DND-41 (cell line): ENCODE measurements at regions not wholly inside any gene's neighbourhood (a gene's known extent, or its start where the extent isn't known, plus 50 kb on each side); places are given as distances from the start of the nearest gene placed in this dataset.

ENCODE experiments used
- ATAC-seq: fragments of 200-7000 bp; cut with Tn5 transposase; 3 replicates; pipeline ENCODE4 v1.9.1; 2021; ENCODE audit warnings: low read depth; ENCODE audit not compliant: insufficient read depth
- DNase-seq: peaks from one replicate; pipeline ENCODE4 v3.0.0-alpha.2; 2020
- H2AFZ ChIP-seq: 2 replicates; pipeline ENCODE4 v1.6.0; 2012; ENCODE audit warnings: low read depth, low read length
- H3K27ac ChIP-seq: 2 replicates; pipeline ENCODE4 v1.5.1; 2012; ENCODE audit warnings: low read length, inconsistent platforms
- H3K27me3 ChIP-seq: fragments of 200-600 bp; sonication (generic); 2 replicates; pipeline ENCODE4 v1.6.0; 2012; ENCODE audit warnings: low read length, mild to moderate bottlenecking, inconsistent platforms; ENCODE audit not compliant: insufficient read depth, poor library complexity
- H3K36me3 ChIP-seq: 2 replicates; pipeline ENCODE4 v1.5.1; 2012; ENCODE audit warnings: low read length, inconsistent platforms; ENCODE audit not compliant: insufficient read depth
- H3K4me1 ChIP-seq: 2 replicates; pipeline ENCODE4 v1.5.1; 2012; ENCODE audit warnings: mild to moderate bottlenecking, low read length; ENCODE audit not compliant: insufficient read depth
- H3K4me2 ChIP-seq: 2 replicates; pipeline ENCODE4 v1.6.0; 2012; ENCODE audit warnings: mild to moderate bottlenecking, moderate library complexity, low read length, inconsistent platforms; ENCODE audit not compliant: insufficient read depth
- H3K4me3 ChIP-seq, 2 experiments: fragments of 200-600 bp in 1 of 2; shearing (Covaris generic) in 1 of 2; 2 replicates each; pipeline ENCODE4 v1.5.1; 2012 to 2016; ENCODE audit warnings: inconsistent platforms in 2 of 2, low read length in 2 of 2, mild to moderate bottlenecking in 2 of 2, low read depth in 1 of 2, moderate library complexity in 1 of 2
- H3K79me2 ChIP-seq: 2 replicates; pipeline ENCODE4 v1.6.0; 2012; ENCODE audit warnings: low read length, inconsistent platforms; ENCODE audit not compliant: insufficient read depth
- H3K9ac ChIP-seq: 2 replicates; pipeline ENCODE4 v1.6.0; 2012; ENCODE audit warnings: low read depth, mild to moderate bottlenecking, inconsistent platforms, low read length, moderate library complexity
- H3K9me3 ChIP-seq: 2 replicates; pipeline ENCODE4 v1.5.1; 2012; ENCODE audit warnings: low read length, moderate library complexity, mild to moderate bottlenecking, inconsistent platforms; ENCODE audit not compliant: insufficient read depth, severe bottlenecking
- H4K20me1 ChIP-seq: 2 replicates; pipeline ENCODE4 v1.6.0; 2012; ENCODE audit warnings: low read length; ENCODE audit not compliant: insufficient read depth
- EZH2 ChIP-seq: IDR thresholded peaks from 3 replicates; pipeline ENCODE4 v1.6.1; 2012; ENCODE audit warnings: borderline replicate concordance, low read depth, mild to moderate bottlenecking, moderate library complexity, low read length, inconsistent platforms; ENCODE audit not compliant: severe bottlenecking
- TF ChIP-seq, protein P1 (sequence below): IDR thresholded peaks from 2 replicates; pipeline ENCODE4 v1.5.1; 2012; ENCODE audit warnings: borderline replicate concordance, low read length, moderate library complexity, mild to moderate bottlenecking; ENCODE audit not compliant: poor library complexity, severe bottlenecking; ENCODE audit errors: extremely low read depth

- TF ChIP-seq EZH2, result no peak
- TF ChIP-seq, protein P1, sequence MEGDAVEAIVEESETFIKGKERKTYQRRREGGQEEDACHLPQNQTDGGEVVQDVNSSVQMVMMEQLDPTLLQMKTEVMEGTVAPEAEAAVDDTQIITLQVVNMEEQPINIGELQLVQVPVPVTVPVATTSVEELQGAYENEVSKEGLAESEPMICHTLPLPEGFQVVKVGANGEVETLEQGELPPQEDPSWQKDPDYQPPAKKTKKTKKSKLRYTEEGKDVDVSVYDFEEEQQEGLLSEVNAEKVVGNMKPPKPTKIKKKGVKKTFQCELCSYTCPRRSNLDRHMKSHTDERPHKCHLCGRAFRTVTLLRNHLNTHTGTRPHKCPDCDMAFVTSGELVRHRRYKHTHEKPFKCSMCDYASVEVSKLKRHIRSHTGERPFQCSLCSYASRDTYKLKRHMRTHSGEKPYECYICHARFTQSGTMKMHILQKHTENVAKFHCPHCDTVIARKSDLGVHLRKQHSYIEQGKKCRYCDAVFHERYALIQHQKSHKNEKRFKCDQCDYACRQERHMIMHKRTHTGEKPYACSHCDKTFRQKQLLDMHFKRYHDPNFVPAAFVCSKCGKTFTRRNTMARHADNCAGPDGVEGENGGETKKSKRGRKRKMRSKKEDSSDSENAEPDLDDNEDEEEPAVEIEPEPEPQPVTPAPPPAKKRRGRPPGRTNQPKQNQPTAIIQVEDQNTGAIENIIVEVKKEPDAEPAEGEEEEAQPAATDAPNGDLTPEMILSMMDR, result no peak
- Histone ChIP-seq H4K20me1 (no peaks in the 10 kb centered on the region), H3K79me2 (no peaks in the 10 kb centered on the region), H3K9ac (no peak overlapping the region), H3K4me3 (no peak overlapping the region), H3K4me1 (no peaks in the 10 kb centered on the region), H3K9me3 (no peaks in the 10 kb centered on the region), H3K27ac (no peak overlapping the region), H3K4me2 (no peak overlapping the region), H2AFZ (no peak overlapping the region), H3K27me3 (no peaks in the 10 kb centered on the region), H3K36me3 (no peaks in the 10 kb centered on the region)
- ATAC-seq, result no peak
- no peak for DNase-seq
These were observed 1143.8 kb upstream of the TENM4 start for GRCh38 chr11:80584661-80585060.

DNA sequence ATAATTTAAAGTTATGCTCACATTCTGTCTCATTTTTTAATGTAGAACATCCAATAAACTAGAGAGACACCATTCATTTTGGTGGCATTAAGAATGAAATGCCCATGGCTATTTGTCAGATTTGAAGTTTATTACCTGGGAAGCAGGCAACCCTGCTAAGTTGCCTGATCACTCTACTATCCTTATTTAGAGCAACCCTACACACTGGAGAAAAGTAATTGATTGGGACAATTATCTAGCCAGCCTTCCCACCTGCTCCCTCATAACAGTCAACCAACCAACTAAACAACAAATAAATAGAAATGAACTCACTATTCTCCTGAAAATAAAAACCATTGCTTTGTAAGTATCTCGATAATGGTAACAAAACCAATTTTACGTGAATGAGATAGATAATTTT, 1129.0 kb upstream of the TENM4 start:
- Histone ChIP-seq H2AFZ (no peak overlapping the region), H3K4me3 (no peak overlapping the region)

DNA sequence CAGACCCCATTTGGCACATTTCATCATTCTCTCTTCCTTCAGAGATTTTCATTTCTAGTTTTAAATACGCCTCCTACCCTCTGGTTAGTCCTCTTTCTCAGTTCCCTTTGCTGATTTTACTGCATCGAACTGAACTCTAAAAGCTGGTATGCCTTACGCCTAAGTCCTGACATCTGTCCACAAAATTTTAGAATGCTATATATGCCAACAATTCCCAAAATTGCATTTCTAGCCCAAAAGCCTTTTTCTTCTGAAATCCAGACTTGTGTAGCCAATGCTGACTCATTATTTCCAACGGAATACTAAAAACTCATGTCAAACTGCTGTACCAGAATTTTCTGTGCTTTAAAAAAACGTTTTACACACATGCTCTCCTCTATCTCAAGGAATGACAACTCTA, 1124.4 kb upstream of the TENM4 start:
- Histone ChIP-seq H3K9me3 (no peaks in the 10 kb centered on the region), H3K4me1 (no peaks in the 10 kb centered on the region), H3K36me3 (no peaks in the 10 kb centered on the region), H3K27ac (no peak overlapping the region), H3K27me3 (no peaks in the 10 kb centered on the region), H3K4me2 (no peak overlapping the region), H3K9ac (no peak overlapping the region), H3K4me3 (no peak overlapping the region), H3K79me2 (no peaks in the 10 kb centered on the region), H4K20me1 (no peaks in the 10 kb centered on the region), H2AFZ (no peak overlapping the region)
- DNase-seq (no peak), ATAC-seq (no peak)
- TF ChIP-seq, protein P1, result no peak
- no peak for TF ChIP-seq EZH2

More for the DNA sequence above, 1129.0 kb upstream of the TENM4 start:
- no peak overlapping the region for H3K27ac ChIP-seq
- ATAC-seq (no peak), DNase-seq (no peak)
- H3K9me3 ChIP-seq, result no peaks in the 10 kb centered on the region
- H3K4me2 ChIP-seq, result no peak overlapping the region
- H3K4me1 ChIP-seq, result no peaks in the 10 kb centered on the region
- TF ChIP-seq EZH2, result no peak
- TF ChIP-seq, protein P1, result no peak
- no peaks in the 10 kb centered on the region for H3K27me3 ChIP-seq
- H3K79me2 ChIP-seq, result no peaks in the 10 kb centered on the region
- H3K36me3 ChIP-seq, result no peaks in the 10 kb centered on the region
- H3K9ac ChIP-seq, result no peak overlapping the region
- no peaks in the 10 kb centered on the region for H4K20me1 ChIP-seq
